Liver (tissue), 8 donors: ENCODE measurements at regions not wholly inside any gene's neighbourhood (a gene's known extent, or its start where the extent isn't known, plus 50 kb on each side); places are given as distances from the start of the nearest gene placed in this dataset.

Source experiments
- DNase-seq: peaks from one replicate; pipeline ENCODE4 v3.0.0-alpha.2; 2017; ENCODE audit warnings: low spot score
- H3K27ac ChIP-seq, 2 donors: one replicate each; pipeline ENCODE4 v1.7.0; 2013; ENCODE audit warnings: inconsistent platforms in 2 of 2, low read length in 2 of 2, control low read depth in 1 of 2, low read depth in 1 of 2, mild to moderate bottlenecking in 1 of 2
- H3K27me3 ChIP-seq, 4 donors: one replicate each; pipeline versions ENCODE4 v1.6.1 to v1.7.0; 2013; ENCODE audit warnings: low read length in 3 of 4, inconsistent platforms in 1 of 4, mild to moderate bottlenecking in 1 of 4, moderate library complexity in 1 of 4; ENCODE audit not compliant: control insufficient read depth in 4 of 4, insufficient read depth in 4 of 4
- H3K36me3 ChIP-seq, 4 donors: one replicate each; pipeline versions ENCODE4 v1.6.1 to v1.7.0; 2013; ENCODE audit warnings: low read length in 3 of 4, mild to moderate bottlenecking in 3 of 4, low read depth in 1 of 4, moderate library complexity in 1 of 4; ENCODE audit not compliant: control insufficient read depth in 4 of 4, insufficient read depth in 3 of 4
- H3K4me1 ChIP-seq, 4 donors: one replicate each; pipeline versions ENCODE4 v1.6.1 to v1.7.0; 2013; ENCODE audit warnings: low read length in 3 of 4, mild to moderate bottlenecking in 3 of 4, moderate library complexity in 1 of 4; ENCODE audit not compliant: control insufficient read depth in 4 of 4, insufficient read depth in 4 of 4
- H3K4me3 ChIP-seq, 3 donors: one replicate each; pipeline versions ENCODE4 v1.6.1 to v1.7.0; 2013; ENCODE audit warnings: low read length in 3 of 3, control low read depth in 1 of 3, low read depth in 1 of 3, mild to moderate bottlenecking in 1 of 3
- H3K9ac ChIP-seq, 2 donors: one replicate each; pipeline ENCODE4 v1.7.0; 2013; ENCODE audit warnings: low read length in 2 of 2, mild to moderate bottlenecking in 2 of 2, moderate library complexity in 2 of 2, control low read depth in 1 of 2, low read depth in 1 of 2
- H3K9me3 ChIP-seq, 4 donors: one replicate each; pipeline versions ENCODE4 v1.6.1 to v1.7.0; 2013; ENCODE audit warnings: low read length in 3 of 4; ENCODE audit not compliant: control insufficient read depth in 4 of 4
- ATF3 ChIP-seq: IDR thresholded peaks from 2 replicates; pipeline ENCODE4 v1.6.1; 2016; ENCODE audit warnings: antibody characterized with exemption
- EGR1 ChIP-seq, 2 donors: IDR thresholded peaks; 2 replicates each; pipeline ENCODE4 v1.6.1; 2016 to 2018; ENCODE audit warnings: antibody characterized with exemption in 2 of 2, low read depth in 2 of 2
- FOXA1 ChIP-seq: IDR thresholded peaks from 2 replicates; pipeline ENCODE4 v1.6.1; 2016; ENCODE audit warnings: antibody characterized with exemption
- FOXA2 ChIP-seq: IDR thresholded peaks from 2 replicates; pipeline ENCODE4 v1.6.1; 2016; ENCODE audit warnings: antibody characterized with exemption
- GABPA ChIP-seq, 2 donors: IDR thresholded peaks in 1 of 2; conservative IDR thresholded peaks in 1 of 2; 2 replicates each; pipeline ENCODE4 v1.6.1; 2016; ENCODE audit warnings: antibody characterized with exemption in 2 of 2, mild to moderate bottlenecking in 1 of 2, moderate library complexity in 1 of 2
- HNF4A ChIP-seq, 2 donors: conservative IDR thresholded peaks; 2 replicates each; pipeline ENCODE4 v1.6.1; 2016; ENCODE audit warnings: antibody characterized with exemption in 2 of 2, mild to moderate bottlenecking in 2 of 2
- HNF4G ChIP-seq: IDR thresholded peaks from 2 replicates; pipeline ENCODE4 v1.6.1; 2016; ENCODE audit warnings: antibody characterized with exemption
- JUND ChIP-seq, 2 donors: IDR thresholded peaks; 2 replicates each; pipeline ENCODE4 v1.6.1; 2016; ENCODE audit warnings: antibody characterized with exemption in 2 of 2
- NR2F2 ChIP-seq: IDR thresholded peaks from 2 replicates; pipeline ENCODE4 v1.6.1; 2016; ENCODE audit warnings: antibody characterized with exemption
- RAD21 ChIP-seq, 2 donors: IDR thresholded peaks; 2 replicates each; pipeline ENCODE4 v1.6.1; 2016; ENCODE audit warnings: antibody characterized with exemption in 2 of 2, mild to moderate bottlenecking in 2 of 2
- RXRA ChIP-seq, 2 donors: IDR thresholded peaks; 2 replicates each; pipeline ENCODE4 v1.6.1; 2017 to 2018; ENCODE audit warnings: antibody characterized with exemption in 2 of 2, mild to moderate bottlenecking in 1 of 2
- SP1 ChIP-seq: IDR thresholded peaks from 2 replicates; pipeline ENCODE4 v1.6.1; 2018; ENCODE audit warnings: antibody characterized with exemption, mild to moderate bottlenecking
- TAF1 ChIP-seq: conservative IDR thresholded peaks from 2 replicates; pipeline ENCODE4 v1.6.1; 2016; ENCODE audit warnings: antibody characterized with exemption, mild to moderate bottlenecking
- YY1 ChIP-seq: IDR thresholded peaks from 2 replicates; pipeline ENCODE4 v1.6.1; 2016; ENCODE audit warnings: antibody characterized with exemption, mild to moderate bottlenecking
- ZBTB33 ChIP-seq: IDR thresholded peaks from 2 replicates; pipeline ENCODE4 v1.6.1; 2016; ENCODE audit warnings: antibody characterized with exemption
- WGBS: extraction: QIAGEN DNeasy Blood & Tissue Kit; methylation state at CpG from one replicate; pipeline ENCODE4 v1.1.7; 2013; 5-methylcytosine and 5-hydroxymethylcytosine counted together
- TF ChIP-seq, protein P1 (sequence below): fragments of 150-350 bp; IDR thresholded peaks from 2 replicates; pipeline ENCODE4 v1.5.1; 2017; ENCODE audit warnings: improper control_type of control experiment, low read depth, low read length; ENCODE audit not compliant: missing input control
- TF ChIP-seq, protein P2 (sequence below): IDR thresholded peaks from 2 replicates; pipeline ENCODE4 v1.6.1; 2016; ENCODE audit warnings: antibody characterized with exemption
- TF ChIP-seq, protein P3 (sequence below): IDR thresholded peaks from 2 replicates; pipeline ENCODE4 v1.6.1; 2016; ENCODE audit warnings: antibody characterized with exemption, mild to moderate bottlenecking
- donor health status: healthy.
- donor health status: healthy.
- donor health status: healthy.
- donor health status: healthy.
- donor health status: healthy.

DNA sequence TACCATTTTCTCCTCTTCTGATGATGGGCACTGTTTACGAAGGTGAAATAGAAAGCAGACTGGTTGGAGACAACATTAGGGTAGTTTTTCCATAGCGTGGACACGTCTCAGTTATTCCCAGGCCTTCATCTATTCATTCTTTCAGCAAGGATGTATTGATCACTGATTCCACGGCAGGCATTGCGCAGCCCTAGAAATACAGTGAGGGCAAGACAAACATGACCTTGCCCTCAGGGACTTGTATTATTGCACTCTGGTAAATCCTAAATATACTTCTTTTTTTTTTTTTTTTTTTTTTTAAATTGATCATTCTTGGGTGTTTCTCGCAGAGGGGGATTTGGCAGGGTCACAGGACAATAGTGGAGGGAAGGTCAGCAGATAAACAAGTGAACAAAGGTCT lies 167.3 kb upstream of the SPRED2 start:
- Histone ChIP-seq H3K27ac (no peak overlapping the region), H3K27me3 (no peaks in the 10 kb centered on the region), H3K4me1 (no peaks in the 10 kb centered on the region), H3K9me3 (no peaks in the 10 kb centered on the region), H3K9ac (no peak overlapping the region), H3K36me3 (no peaks in the 10 kb centered on the region), H3K4me3 (no peak overlapping the region)
- DNase-seq, result no peak
- WGBS, result 61% methylated on average over 5 of the region's 6 CpGs
- TF ChIP-seq HNF4A (conservative IDR thresholded peaks at IDR 0.05) (peak; percentile 36 to 76), FOXA1 (no peak), FOXA2 (no peak), EGR1 (IDR thresholded peaks at IDR 0.05; ENCODE audit: low read depth in 2 of 2) (no peak)
- TF ChIP-seq, protein P1, sequence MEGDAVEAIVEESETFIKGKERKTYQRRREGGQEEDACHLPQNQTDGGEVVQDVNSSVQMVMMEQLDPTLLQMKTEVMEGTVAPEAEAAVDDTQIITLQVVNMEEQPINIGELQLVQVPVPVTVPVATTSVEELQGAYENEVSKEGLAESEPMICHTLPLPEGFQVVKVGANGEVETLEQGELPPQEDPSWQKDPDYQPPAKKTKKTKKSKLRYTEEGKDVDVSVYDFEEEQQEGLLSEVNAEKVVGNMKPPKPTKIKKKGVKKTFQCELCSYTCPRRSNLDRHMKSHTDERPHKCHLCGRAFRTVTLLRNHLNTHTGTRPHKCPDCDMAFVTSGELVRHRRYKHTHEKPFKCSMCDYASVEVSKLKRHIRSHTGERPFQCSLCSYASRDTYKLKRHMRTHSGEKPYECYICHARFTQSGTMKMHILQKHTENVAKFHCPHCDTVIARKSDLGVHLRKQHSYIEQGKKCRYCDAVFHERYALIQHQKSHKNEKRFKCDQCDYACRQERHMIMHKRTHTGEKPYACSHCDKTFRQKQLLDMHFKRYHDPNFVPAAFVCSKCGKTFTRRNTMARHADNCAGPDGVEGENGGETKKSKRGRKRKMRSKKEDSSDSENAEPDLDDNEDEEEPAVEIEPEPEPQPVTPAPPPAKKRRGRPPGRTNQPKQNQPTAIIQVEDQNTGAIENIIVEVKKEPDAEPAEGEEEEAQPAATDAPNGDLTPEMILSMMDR, result no peak

DNA sequence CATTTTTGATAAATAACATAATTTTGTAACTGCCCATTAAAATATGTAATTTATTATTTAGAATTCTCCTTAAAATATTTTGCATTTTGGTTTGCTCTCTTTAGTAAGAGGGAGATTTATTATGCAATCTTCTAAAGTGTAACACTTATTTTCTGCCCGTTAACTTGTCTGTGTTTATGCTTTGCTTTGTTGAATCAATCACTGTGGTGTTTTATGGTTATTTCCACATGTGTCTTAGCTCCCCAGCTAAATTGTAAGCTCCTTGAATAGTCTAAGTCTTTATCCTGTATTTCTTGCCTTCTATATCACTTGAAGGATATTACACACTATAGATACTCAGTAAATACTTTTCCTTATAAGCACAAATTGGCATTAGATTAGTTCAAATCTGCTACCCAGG lies 166.6 kb upstream of the SPRED2 start:
- Histone ChIP-seq H3K27me3 (no peaks in the 10 kb centered on the region), H3K4me3 (no peak overlapping the region), H3K27ac (no peak overlapping the region), H3K9ac (no peak overlapping the region), H3K4me1 (no peaks in the 10 kb centered on the region), H3K9me3 (peaks cover 0 to 1% (median 0%) of the 10 kb centered on the region in 4 donors), H3K36me3 (no peaks in the 10 kb centered on the region)
- 72% methylated on average over 1 of the region's 1 CpG for WGBS
- DNase-seq, result no peak
- TF ChIP-seq, protein P2, sequence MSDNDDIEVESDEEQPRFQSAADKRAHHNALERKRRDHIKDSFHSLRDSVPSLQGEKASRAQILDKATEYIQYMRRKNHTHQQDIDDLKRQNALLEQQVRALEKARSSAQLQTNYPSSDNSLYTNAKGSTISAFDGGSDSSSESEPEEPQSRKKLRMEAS, result no peak
- no peak for TF ChIP-seq SP1
- TF ChIP-seq FOXA2, result no peak
- TF ChIP-seq JUND (IDR thresholded peaks at IDR 0.05), result no peak
- no peak for TF ChIP-seq GABPA (IDR thresholded peaks at IDR 0.05 in 1 of 2, conservative IDR thresholded peaks at IDR 0.05 in 1 of 2)
- no peak for TF ChIP-seq HNF4A (conservative IDR thresholded peaks at IDR 0.05)
- no peak for TF ChIP-seq TAF1
- TF ChIP-seq, protein P3, sequence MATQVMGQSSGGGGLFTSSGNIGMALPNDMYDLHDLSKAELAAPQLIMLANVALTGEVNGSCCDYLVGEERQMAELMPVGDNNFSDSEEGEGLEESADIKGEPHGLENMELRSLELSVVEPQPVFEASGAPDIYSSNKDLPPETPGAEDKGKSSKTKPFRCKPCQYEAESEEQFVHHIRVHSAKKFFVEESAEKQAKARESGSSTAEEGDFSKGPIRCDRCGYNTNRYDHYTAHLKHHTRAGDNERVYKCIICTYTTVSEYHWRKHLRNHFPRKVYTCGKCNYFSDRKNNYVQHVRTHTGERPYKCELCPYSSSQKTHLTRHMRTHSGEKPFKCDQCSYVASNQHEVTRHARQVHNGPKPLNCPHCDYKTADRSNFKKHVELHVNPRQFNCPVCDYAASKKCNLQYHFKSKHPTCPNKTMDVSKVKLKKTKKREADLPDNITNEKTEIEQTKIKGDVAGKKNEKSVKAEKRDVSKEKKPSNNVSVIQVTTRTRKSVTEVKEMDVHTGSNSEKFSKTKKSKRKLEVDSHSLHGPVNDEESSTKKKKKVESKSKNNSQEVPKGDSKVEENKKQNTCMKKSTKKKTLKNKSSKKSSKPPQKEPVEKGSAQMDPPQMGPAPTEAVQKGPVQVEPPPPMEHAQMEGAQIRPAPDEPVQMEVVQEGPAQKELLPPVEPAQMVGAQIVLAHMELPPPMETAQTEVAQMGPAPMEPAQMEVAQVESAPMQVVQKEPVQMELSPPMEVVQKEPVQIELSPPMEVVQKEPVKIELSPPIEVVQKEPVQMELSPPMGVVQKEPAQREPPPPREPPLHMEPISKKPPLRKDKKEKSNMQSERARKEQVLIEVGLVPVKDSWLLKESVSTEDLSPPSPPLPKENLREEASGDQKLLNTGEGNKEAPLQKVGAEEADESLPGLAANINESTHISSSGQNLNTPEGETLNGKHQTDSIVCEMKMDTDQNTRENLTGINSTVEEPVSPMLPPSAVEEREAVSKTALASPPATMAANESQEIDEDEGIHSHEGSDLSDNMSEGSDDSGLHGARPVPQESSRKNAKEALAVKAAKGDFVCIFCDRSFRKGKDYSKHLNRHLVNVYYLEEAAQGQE, result no peak
- TF ChIP-seq ATF3, result no peak
- TF ChIP-seq HNF4G, result no peak
- no peak for TF ChIP-seq FOXA1
- TF ChIP-seq YY1, result no peak
- TF ChIP-seq ZBTB33, result no peak
- no peak for TF ChIP-seq RAD21 (IDR thresholded peaks at IDR 0.05)
- no peak for TF ChIP-seq NR2F2
- TF ChIP-seq RXRA (IDR thresholded peaks at IDR 0.05), result no peak
- TF ChIP-seq, protein P1, result no peak
